Endothelial cell (in vitro differentiated cells): ENCODE measurements at regions not wholly inside any gene's neighbourhood (a gene's known extent, or its start where the extent isn't known, plus 50 kb on each side); places are given as distances from the start of the nearest gene placed in this dataset.

Source experiments
- DNase-seq: peaks from one replicate; pipeline ENCODE4 v3.0.0; 2021; ENCODE audit warnings: low spot score
- H3K27ac Mint-ChIP-seq: one replicate; pipeline ENCODE4 v1.8.0; 2021; ENCODE audit warnings: mixed read lengths, inconsistent platforms; ENCODE audit not compliant: unreplicated experiment
- H3K27me3 Mint-ChIP-seq: one replicate; pipeline ENCODE4 v1.8.0; 2021; ENCODE audit warnings: mild to moderate bottlenecking, moderate library complexity, mixed read lengths, inconsistent platforms; ENCODE audit not compliant: unreplicated experiment
- H3K36me3 Mint-ChIP-seq: one replicate; pipeline ENCODE4 v1.8.0; 2021; ENCODE audit warnings: mild to moderate bottlenecking, low read depth, mixed read lengths, inconsistent platforms; ENCODE audit not compliant: unreplicated experiment
- H3K4me1 Mint-ChIP-seq: one replicate; pipeline ENCODE4 v1.8.0; 2021; ENCODE audit warnings: mild to moderate bottlenecking, mixed read lengths, inconsistent platforms; ENCODE audit not compliant: unreplicated experiment
- H3K4me3 Mint-ChIP-seq: one replicate; pipeline ENCODE4 v1.8.0; 2021; ENCODE audit warnings: mild to moderate bottlenecking, mixed read lengths, inconsistent platforms; ENCODE audit not compliant: unreplicated experiment
- H3K9me3 Mint-ChIP-seq: one replicate; pipeline ENCODE4 v1.8.0; 2021; ENCODE audit warnings: mixed read lengths, inconsistent platforms; ENCODE audit not compliant: unreplicated experiment
- TF ChIP-seq, protein P1 (sequence below): fragments of 200-600 bp; sonication (generic); IDR thresholded peaks from one replicate; pipeline ENCODE4 v1.5.0; 2021; ENCODE audit warnings: antibody characterized with exemption; ENCODE audit not compliant: unreplicated experiment

DNA sequence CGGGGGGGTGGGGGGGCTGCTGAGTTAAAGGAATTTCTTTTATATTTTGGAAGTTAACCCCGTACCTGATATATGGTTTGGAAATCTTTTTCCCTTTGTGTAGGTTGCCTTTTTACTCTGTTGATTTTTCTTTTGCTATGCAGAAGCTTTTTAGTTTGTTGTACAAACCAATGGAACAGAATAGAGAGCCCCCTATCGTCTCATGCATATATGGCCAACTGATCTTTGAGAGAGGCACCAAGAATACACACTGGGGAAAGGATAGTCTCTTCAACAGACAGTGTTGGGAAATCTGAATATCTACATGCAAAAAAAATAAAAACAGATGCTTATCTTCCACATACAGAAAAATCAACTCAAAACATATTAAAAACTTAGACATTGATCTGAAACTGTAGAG, 647.8 kb upstream of the KLHL29 start:
- Mint-ChIP-seq H3K36me3 (no peaks in the 10 kb centered on the region), H3K27me3 (no peaks in the 10 kb centered on the region), H3K27ac (no peak overlapping the region), H3K4me1 (no peaks in the 10 kb centered on the region), H3K9me3 (no peaks in the 10 kb centered on the region), H3K4me3 (no peak overlapping the region)
- TF ChIP-seq, protein P1, sequence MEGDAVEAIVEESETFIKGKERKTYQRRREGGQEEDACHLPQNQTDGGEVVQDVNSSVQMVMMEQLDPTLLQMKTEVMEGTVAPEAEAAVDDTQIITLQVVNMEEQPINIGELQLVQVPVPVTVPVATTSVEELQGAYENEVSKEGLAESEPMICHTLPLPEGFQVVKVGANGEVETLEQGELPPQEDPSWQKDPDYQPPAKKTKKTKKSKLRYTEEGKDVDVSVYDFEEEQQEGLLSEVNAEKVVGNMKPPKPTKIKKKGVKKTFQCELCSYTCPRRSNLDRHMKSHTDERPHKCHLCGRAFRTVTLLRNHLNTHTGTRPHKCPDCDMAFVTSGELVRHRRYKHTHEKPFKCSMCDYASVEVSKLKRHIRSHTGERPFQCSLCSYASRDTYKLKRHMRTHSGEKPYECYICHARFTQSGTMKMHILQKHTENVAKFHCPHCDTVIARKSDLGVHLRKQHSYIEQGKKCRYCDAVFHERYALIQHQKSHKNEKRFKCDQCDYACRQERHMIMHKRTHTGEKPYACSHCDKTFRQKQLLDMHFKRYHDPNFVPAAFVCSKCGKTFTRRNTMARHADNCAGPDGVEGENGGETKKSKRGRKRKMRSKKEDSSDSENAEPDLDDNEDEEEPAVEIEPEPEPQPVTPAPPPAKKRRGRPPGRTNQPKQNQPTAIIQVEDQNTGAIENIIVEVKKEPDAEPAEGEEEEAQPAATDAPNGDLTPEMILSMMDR = no peak
- no peak for DNase-seq

DNA sequence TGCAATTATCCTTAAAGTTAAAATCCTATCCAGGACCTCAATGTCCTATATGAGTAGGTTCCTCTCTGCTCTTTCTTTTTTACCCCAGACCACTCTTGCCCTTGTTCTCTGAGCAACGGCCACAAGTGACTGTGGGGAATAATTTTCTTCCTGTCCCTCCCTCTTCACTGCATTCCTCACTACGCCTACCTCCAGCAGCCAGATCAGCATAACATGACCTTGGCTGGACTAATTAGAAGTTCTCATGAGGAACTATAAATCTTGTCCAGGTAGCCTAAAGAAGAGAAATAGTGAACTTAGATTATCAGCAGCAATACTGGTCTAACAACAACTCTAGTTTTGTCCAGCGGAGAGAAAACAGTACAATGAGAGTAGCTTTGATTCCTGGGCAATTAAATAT, 643.8 kb upstream of the KLHL29 start:
- no peak overlapping the region for H3K4me3 Mint-ChIP-seq
- H3K27ac Mint-ChIP-seq = no peak overlapping the region
- no peaks in the 10 kb centered on the region for H3K9me3 Mint-ChIP-seq
- no peak for DNase-seq
- no peaks in the 10 kb centered on the region for H3K36me3 Mint-ChIP-seq
- TF ChIP-seq, protein P1 = no peak
- H3K4me1 Mint-ChIP-seq = peaks cover 6% of the 10 kb centered on the region
- no peaks in the 10 kb centered on the region for H3K27me3 Mint-ChIP-seq

DNA sequence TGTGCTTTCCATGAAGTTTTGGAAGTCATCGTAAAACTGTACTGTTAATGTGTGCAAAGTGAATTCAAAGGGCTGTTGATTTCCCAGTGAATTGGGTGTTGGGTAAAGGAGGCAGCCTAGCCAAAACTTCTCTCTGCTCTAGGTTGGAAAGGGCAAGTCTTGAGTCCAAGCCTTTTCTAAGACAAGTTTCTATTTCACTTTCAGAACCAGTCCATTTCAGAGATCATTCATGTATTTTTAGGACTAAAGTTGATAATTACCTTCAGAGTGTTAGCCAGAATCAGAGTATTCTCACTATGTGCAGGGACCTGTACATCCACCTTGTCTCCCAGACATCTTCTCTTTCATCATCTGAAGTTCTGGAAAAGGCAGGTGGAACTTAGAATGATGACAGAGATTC, 636.1 kb upstream of the KLHL29 start:
- no peaks in the 10 kb centered on the region for H3K27me3 Mint-ChIP-seq
- H3K36me3 Mint-ChIP-seq = no peaks in the 10 kb centered on the region
- peaks cover 4% of the 10 kb centered on the region for H3K4me1 Mint-ChIP-seq
- no peak overlapping the region for H3K4me3 Mint-ChIP-seq
- TF ChIP-seq, protein P1 = no peak
- no peak overlapping the region for H3K27ac Mint-ChIP-seq
- no peak for DNase-seq
- no peaks in the 10 kb centered on the region for H3K9me3 Mint-ChIP-seq

DNA sequence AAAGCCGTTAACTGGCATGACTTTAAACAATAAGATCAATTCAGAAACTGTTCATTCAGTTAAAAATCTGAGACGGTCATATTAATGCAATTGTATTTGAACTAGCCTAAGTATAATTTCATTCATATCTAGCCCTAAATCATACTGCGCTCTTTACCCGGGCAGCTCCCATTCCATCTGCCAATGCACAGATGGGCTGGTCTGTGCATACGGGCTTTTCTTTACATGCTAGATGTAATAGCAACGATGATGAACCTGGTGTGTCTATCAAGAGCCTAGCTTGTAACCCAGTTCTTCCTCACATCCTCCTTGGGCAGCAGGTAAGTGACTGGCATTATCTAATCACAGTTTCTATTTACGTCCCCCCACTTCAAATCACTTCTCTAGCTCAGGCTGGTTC, 631.5 kb upstream of the KLHL29 start:
- TF ChIP-seq, protein P1 = no peak
- peaks cover 4% of the 10 kb centered on the region for H3K4me1 Mint-ChIP-seq
- no peak for DNase-seq
- no peaks in the 10 kb centered on the region for H3K27me3 Mint-ChIP-seq
- H3K9me3 Mint-ChIP-seq = no peaks in the 10 kb centered on the region
- no peaks in the 10 kb centered on the region for H3K36me3 Mint-ChIP-seq
- H3K4me3 Mint-ChIP-seq = no peak overlapping the region
- H3K27ac Mint-ChIP-seq = no peak overlapping the region

DNA sequence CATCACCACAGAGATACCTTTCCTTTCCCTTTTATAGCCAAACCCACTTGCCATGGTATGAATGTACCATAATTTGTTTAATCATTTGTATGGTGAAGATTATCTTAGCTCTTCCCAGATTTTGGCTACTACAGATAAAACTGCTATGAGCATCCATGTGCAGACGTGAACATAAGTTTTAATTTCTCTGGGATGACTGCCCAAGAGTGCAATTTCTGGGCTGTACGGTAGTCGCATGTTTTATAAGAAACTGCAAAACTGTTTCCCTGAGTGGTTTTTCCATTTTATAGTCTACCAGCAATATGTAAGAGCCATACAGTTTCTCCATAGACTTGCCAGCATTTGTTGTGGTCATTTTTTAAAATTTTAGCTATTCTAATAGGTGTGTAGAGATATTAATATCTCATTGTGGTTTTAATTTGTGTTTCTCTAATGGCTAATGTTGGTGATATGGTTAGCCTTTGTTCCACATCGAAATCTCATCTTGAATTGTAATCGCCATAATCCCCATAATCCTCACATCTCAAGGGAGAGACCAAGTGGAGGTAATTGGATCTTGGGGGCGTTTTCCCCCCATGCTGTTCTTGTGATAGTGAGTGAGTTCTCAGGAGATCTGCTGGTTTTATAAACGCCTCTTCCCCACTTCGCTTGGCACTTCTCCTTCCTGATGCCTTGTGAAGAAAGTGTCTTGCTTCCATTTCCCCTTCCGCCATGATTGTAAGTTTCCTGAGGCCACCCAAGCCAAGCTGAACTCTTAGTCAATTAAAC, 628.5 kb upstream of the KLHL29 start:
- H3K27me3 Mint-ChIP-seq = peaks cover 2% of the 10 kb centered on the region

More for the DNA sequence above, 628.5 kb upstream of the KLHL29 start:
- Mint-ChIP-seq H3K36me3 (no peaks in the 10 kb centered on the region), H3K4me3 (no peak overlapping the region), H3K27ac (no peak overlapping the region), H3K4me1 (peaks cover 5% of the 10 kb centered on the region), H3K9me3 (no peaks in the 10 kb centered on the region)
- TF ChIP-seq, protein P1 = no peak
- DNase-seq = no peak
